ENCODE measurements at regions not wholly inside any gene's neighbourhood (a gene's known extent, or its start where the extent isn't known, plus 50 kb on each side); places are given as distances from the start of the nearest gene placed in this dataset.
A peak's percentile ranks its signal among the peaks of the same experiment; 100 is the strongest.
"Not testable (repeated sequence)": the region's sequence is repeated elsewhere in the genome, so short reads cannot be mapped to it uniquely, and the experiment has no call there.

DNA sequence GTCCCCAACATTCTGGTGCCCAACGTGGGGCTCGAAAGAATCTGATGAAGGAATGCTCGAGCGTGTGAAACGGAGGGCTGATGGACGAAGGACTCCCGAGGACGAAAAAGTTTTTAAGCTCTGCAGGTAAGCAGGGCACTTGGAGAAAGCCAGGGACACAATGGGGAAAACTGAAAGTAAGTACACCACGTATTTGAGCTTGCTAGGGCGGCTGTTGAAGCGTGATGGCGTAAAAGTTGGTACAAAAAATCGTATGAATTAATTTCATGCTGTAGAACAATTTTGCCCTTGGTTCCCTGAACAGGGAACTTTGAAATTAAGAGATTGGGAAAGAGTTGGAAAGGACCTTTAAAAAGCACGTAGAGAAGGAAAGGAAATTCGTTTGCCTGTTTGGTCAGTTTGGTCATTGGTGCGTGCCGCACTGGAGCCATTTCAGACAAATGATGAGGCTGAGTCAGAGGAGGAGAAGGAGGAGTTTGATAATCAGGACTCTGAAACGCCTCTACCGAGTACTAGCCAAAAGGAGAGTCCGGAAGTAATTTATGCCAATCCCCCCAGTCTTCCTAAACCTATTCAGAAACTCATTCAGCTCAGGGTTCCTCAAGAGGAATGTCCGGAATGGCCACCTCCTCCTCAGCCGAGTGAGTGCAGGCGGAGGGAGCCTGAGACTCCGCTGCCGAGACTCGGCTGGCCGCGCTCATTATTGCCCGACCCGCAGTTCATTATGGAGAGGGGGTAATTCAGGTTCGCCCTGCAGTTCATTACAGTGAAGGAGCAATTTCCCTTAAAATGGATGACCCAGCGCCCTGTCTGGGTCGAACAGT, 59.2 kb upstream of the PRSS16 start:
- DNase-seq (peak; percentile 39), ATAC-seq (peak; percentile 90)
- no peaks in the 10 kb centered on the region for H3K9me3 Mint-ChIP-seq
- peak overlapping the region; percentile 87 for H3K4me3 Mint-ChIP-seq
- no peaks in the 10 kb centered on the region for H3K27me3 Mint-ChIP-seq
- H3K36me3 Mint-ChIP-seq (ENCODE audit: low read depth) = no peaks in the 10 kb centered on the region
- peaks cover 8% of the 10 kb centered on the region for H3K4me1 Mint-ChIP-seq
- peak overlapping the region; percentile 50 for H3K27ac Mint-ChIP-seq

DNA sequence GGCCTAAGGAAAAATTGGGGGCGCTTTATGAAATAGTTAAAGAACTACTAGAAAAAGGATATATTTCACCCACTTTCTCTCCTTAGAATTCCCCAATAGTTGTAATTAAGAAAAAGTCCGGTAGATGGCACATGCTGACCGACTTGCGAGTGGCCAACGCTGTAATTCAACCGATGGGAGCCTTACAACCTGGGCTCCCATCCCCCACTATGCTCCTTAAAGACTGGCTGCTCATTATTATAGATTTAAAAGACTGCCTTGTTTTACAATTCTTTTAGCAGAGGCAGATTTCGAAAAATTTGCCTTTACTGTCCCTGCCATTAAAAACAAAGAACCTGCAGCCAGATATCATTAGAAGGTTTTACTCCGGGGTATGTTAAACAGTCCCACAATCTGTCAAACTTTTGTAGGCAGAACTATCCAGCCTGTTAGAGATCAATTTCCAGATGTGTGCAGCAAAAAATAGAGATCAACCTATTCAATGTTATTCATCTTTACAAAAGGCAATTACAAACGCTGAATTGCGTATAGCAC, 58.5 kb upstream of the PRSS16 start:
- Mint-ChIP-seq H3K4me3 (peak overlapping the region; percentile 87), H3K9me3 (no peaks in the 10 kb centered on the region), H3K36me3 (ENCODE audit: low read depth) (no peaks in the 10 kb centered on the region), H3K27ac (no peak overlapping the region), H3K27me3 (no peaks in the 10 kb centered on the region), H3K4me1 (peaks cover 8% of the 10 kb centered on the region)
- DNase-seq (peak; percentile 54), ATAC-seq (peak; percentile 85)

DNA sequence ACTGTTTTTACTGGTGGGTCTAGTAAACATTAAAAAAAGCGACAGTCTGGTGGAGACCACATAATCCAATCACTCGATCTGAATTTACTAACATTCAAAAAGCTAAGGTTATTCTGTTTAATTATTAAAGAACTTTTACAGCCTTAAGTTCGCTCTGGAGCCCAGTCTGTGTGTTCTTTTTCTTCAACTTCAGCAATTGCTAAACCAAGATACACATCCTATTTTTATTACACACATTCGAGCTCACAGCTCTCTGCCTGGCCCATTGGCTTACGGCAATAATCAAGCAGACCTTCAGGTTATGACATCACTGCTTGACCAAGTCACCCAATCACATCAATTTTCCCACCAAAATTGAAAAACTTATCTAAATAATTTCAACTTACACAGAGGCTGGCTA, 57.4 kb upstream of the PRSS16 start:
- no peaks in the 10 kb centered on the region for H3K9me3 Mint-ChIP-seq
- H3K4me3 Mint-ChIP-seq = no peak overlapping the region
- H3K36me3 Mint-ChIP-seq (ENCODE audit: low read depth) = no peaks in the 10 kb centered on the region
- no peak for DNase-seq
- H3K27ac Mint-ChIP-seq = no peak overlapping the region
- no peaks in the 10 kb centered on the region for H3K27me3 Mint-ChIP-seq
- ATAC-seq = no peak
- peaks cover 8% of the 10 kb centered on the region for H3K4me1 Mint-ChIP-seq

DNA sequence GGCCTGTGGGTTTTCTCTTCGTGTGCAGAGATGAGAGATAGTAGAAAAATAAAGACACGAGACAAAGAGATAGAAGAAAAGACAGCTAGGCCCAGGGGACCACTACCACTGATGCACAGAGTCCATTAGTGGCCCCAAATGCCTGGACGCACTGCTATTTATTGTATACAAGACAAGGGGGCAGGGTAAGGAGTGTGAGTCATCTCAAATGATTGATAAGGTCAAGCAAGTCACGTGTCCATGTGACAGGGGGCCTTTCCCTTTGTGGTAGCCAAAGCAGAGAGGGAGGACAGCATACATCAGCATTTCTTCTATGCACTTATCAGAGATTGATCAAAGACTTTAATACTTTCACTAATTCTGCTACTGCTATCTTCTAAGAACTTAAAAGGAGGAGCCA, 53.0 kb upstream of the PRSS16 start:
- not testable (repeated sequence) for DNase-seq; H3K4me1 Mint-ChIP-seq; H3K9me3 Mint-ChIP-seq; H3K36me3 Mint-ChIP-seq (ENCODE audit: low read depth); H3K27me3 Mint-ChIP-seq; H3K27ac Mint-ChIP-seq; ATAC-seq; H3K4me3 Mint-ChIP-seq

DNA sequence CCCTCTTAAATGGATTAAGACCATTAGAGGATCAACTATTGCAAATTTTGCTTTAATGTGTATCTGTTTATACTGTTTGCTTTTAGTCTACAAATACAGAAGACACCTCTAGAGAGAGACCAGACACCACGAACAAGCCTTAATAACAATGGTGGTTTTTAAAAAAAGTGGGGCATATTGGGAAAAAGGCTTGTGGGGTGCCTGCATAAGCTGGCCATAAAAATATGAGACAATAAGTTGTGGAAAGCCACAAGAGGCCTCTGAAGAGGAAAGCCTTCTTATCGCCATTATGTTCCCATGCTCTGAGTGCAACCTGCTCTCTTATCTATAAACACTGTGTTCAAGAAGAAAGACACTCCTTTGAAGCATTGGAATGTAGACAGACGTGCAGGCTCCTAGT, 52.0 kb upstream of the PRSS16 start:
- H3K36me3 Mint-ChIP-seq (ENCODE audit: low read depth); DNase-seq; H3K27ac Mint-ChIP-seq; H3K4me1 Mint-ChIP-seq; H3K9me3 Mint-ChIP-seq; ATAC-seq; H3K4me3 Mint-ChIP-seq: not testable (repeated sequence)
- peaks cover 13% of the 10 kb centered on the region for H3K27me3 Mint-ChIP-seq
